ENCODE measurements at regions not wholly inside any gene's neighbourhood (a gene's known extent, or its start where the extent isn't known, plus 50 kb on each side); places are given as distances from the start of the nearest gene placed in this dataset.

- Histone ChIP-seq H3K27ac (ENCODE audit: low read length) (no peak overlapping the region), H3K27me3 (ENCODE audit: low read depth, low read length) (peaks cover 6% of the 10 kb centered on the region; the same call in 1 of the 2 replicates)
These were observed 217.4 kb upstream of the TNRC6C start for GRCh38 chr17:77741109-77741508.

GRCh38 chr17:77742579-77742978 is 215.9 kb upstream of the TNRC6C start:
- no peak overlapping the region for H2AFZ ChIP-seq (ENCODE audit: low read depth, low read length)
- H3K9ac ChIP-seq (ENCODE audit: low read length) = no peak overlapping the region
- no peaks in the 10 kb centered on the region for H3K79me2 ChIP-seq (ENCODE audit: low read length)
- H3K4me3 ChIP-seq (ENCODE audit: low read length) = no peak overlapping the region
- no peak overlapping the region for H3K4me2 ChIP-seq (ENCODE audit: low read length)
- no peaks in the 10 kb centered on the region for H3K9me3 ChIP-seq (ENCODE audit: insufficient read depth, low read length)
- H4K20me1 ChIP-seq (ENCODE audit: insufficient read depth, low read length) = no peaks in the 10 kb centered on the region
- no peaks in the 10 kb centered on the region for H3K36me3 ChIP-seq (replicated peaks; ENCODE audit: low read depth, low read length)
- H3K4me1 ChIP-seq (ENCODE audit: low read length) = no peaks in the 10 kb centered on the region
- TF ChIP-seq EZH2phosphoT487 (IDR thresholded peaks at IDR 0.05; ENCODE audit: low read depth) (no peak), CTCF (IDR thresholded peaks at IDR 0.05; ENCODE audit: low read depth, low read length) (no peak)
- H3K27ac ChIP-seq (ENCODE audit: low read length) = no peak overlapping the region
- peaks cover 10% of the 10 kb centered on the region; the same call in 1 of the 2 replicates for H3K27me3 ChIP-seq (ENCODE audit: low read depth, low read length)

More at GRCh38 chr17:77741109-77741508, 217.4 kb upstream of the TNRC6C start:
- no peak overlapping the region for H3K4me2 ChIP-seq (ENCODE audit: low read length)
- no peak overlapping the region for H3K9ac ChIP-seq (ENCODE audit: low read length)
- H3K36me3 ChIP-seq (replicated peaks; ENCODE audit: low read depth, low read length) = no peaks in the 10 kb centered on the region
- no peaks in the 10 kb centered on the region for H3K4me1 ChIP-seq (ENCODE audit: low read length)
- H3K79me2 ChIP-seq (ENCODE audit: low read length) = no peaks in the 10 kb centered on the region
- no peak overlapping the region for H2AFZ ChIP-seq (ENCODE audit: low read depth, low read length)
- H3K4me3 ChIP-seq (ENCODE audit: low read length) = no peak overlapping the region
- no peaks in the 10 kb centered on the region for H3K9me3 ChIP-seq (ENCODE audit: insufficient read depth, low read length)
- TF ChIP-seq EZH2phosphoT487 (IDR thresholded peaks at IDR 0.05; ENCODE audit: low read depth) = no peak
- TF ChIP-seq CTCF (IDR thresholded peaks at IDR 0.05; ENCODE audit: low read depth, low read length) = peak; percentile 62
- H4K20me1 ChIP-seq (ENCODE audit: insufficient read depth, low read length) = no peaks in the 10 kb centered on the region

DNA sequence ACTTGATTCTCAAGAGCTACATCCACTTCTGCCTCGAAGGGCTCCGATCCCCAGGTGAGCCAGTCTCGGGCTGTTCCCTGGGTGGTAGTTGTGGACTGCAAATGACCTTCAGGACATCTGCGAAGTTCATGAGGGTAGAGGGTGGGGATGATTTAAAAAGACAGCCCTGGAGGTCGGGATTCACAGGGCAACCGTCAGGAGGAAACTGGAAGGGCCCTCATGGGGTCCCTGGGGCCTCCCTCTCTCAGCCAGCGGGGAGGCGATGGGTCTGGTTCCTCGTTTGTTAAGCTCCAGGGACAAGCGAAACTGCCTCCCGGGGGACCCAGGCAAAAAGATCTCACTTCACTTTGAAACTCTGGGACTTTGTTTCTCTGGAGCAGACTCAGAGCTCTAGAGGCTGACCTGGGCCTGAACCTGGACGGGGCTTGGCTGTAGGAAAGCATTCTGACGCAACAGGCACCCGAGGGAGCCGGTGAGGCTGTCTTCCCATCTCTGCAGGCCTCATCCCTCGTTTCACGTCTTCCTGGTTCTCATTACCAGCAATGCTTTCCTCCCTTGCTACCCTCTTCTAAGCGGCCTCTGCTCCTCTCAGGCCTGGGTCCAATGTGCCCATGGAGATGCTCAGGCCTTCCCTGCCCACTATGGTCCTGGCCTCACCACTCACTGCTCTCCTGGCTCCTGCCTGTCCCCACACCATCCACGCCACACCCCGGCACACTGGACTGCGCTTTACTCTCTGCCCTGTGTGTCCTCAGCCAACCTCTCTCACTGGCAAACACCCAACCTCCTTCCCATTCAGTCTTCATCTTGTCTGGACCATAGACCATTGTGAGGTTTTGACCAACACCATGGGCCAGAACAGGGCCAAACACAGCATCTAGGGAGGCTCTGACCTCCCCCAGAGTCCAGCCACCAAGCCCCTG is 214.2 kb upstream of the TNRC6C start:
- Histone ChIP-seq H3K4me3 (ENCODE audit: low read length) (no peak overlapping the region), H3K36me3 (replicated peaks; ENCODE audit: low read depth, low read length) (no peaks in the 10 kb centered on the region), H3K9ac (ENCODE audit: low read length) (no peak overlapping the region), H2AFZ (ENCODE audit: low read depth, low read length) (no peak overlapping the region), H3K27me3 (ENCODE audit: low read depth, low read length) (peaks cover 13% of the 10 kb centered on the region), H3K79me2 (ENCODE audit: low read length) (no peaks in the 10 kb centered on the region), H3K27ac (ENCODE audit: low read length) (no peak overlapping the region), H4K20me1 (ENCODE audit: insufficient read depth, low read length) (no peaks in the 10 kb centered on the region), H3K4me2 (ENCODE audit: low read length) (no peak overlapping the region), H3K4me1 (ENCODE audit: low read length) (no peaks in the 10 kb centered on the region), H3K9me3 (ENCODE audit: insufficient read depth, low read length) (no peaks in the 10 kb centered on the region)
- no peak for TF ChIP-seq EZH2phosphoT487 (IDR thresholded peaks at IDR 0.05; ENCODE audit: low read depth)
- no peak for TF ChIP-seq CTCF (IDR thresholded peaks at IDR 0.05; ENCODE audit: low read depth, low read length)

- no peak overlapping the region for H3K27ac ChIP-seq (ENCODE audit: low read length)
- no peaks in the 10 kb centered on the region for H3K36me3 ChIP-seq (replicated peaks; ENCODE audit: low read depth, low read length)
- H3K79me2 ChIP-seq (ENCODE audit: low read length) = no peaks in the 10 kb centered on the region
- no peaks in the 10 kb centered on the region for H4K20me1 ChIP-seq (ENCODE audit: insufficient read depth, low read length)
- no peak overlapping the region for H3K4me2 ChIP-seq (ENCODE audit: low read length)
- peaks cover 18% of the 10 kb centered on the region for H3K27me3 ChIP-seq (ENCODE audit: low read depth, low read length)
- no peak overlapping the region for H3K4me3 ChIP-seq (ENCODE audit: low read length)
- H3K9me3 ChIP-seq (ENCODE audit: insufficient read depth, low read length) = no peaks in the 10 kb centered on the region
- H3K4me1 ChIP-seq (ENCODE audit: low read length) = no peaks in the 10 kb centered on the region
- TF ChIP-seq CTCF (IDR thresholded peaks at IDR 0.05; ENCODE audit: low read depth, low read length) = no peak
- no peak for TF ChIP-seq EZH2phosphoT487 (IDR thresholded peaks at IDR 0.05; ENCODE audit: low read depth)
- H3K9ac ChIP-seq (ENCODE audit: low read length) = no peak overlapping the region
- no peak overlapping the region for H2AFZ ChIP-seq (ENCODE audit: low read depth, low read length)
These were observed 212.8 kb upstream of the TNRC6C start for GRCh38 chr17:77745702-77746101.

Measured in OCI-LY3 (cell line).